IMR-90 (cell line): ENCODE measurements at regions not wholly inside any gene's neighbourhood (a gene's known extent, or its start where the extent isn't known, plus 50 kb on each side); places are given as distances from the start of the nearest gene placed in this dataset.

ENCODE experiments used
- MXI1 ChIP-seq: IDR thresholded peaks from 2 replicates; pipeline ENCODE4 v1.6.1; 2012; ENCODE audit warnings: low read depth, mild to moderate bottlenecking, low read length, moderate library complexity, borderline replicate concordance
- POLR2A ChIP-seq: IDR thresholded peaks from 2 replicates; pipeline ENCODE4 v1.6.1; 2012; ENCODE audit warnings: mild to moderate bottlenecking, low read depth, low read length
- RAD21 ChIP-seq: IDR thresholded peaks from 2 replicates; pipeline ENCODE4 v1.6.1; 2012; ENCODE audit warnings: low read length, improper control_type of control experiment
- TF ChIP-seq, protein P1 (sequence below): fragments of 150-350 bp; IDR thresholded peaks from 2 replicates; pipeline ENCODE4 v1.6.1; 2016; ENCODE audit warnings: low read depth, mild to moderate bottlenecking, low read length, moderate library complexity, borderline replicate concordance
- TF ChIP-seq, protein P2 (sequence below): fragments of 150-350 bp; IDR thresholded peaks from 2 replicates; pipeline ENCODE4 v1.6.1; 2017; ENCODE audit warnings: mild to moderate bottlenecking, antibody characterized with exemption, low read length, low read depth
- TF ChIP-seq, protein P3 (sequence below): conservative IDR thresholded peaks from 2 replicates; pipeline ENCODE4 v1.5.1; 2012; ENCODE audit warnings: mild to moderate bottlenecking, low read depth, low read length, improper control_type of control experiment

DNA sequence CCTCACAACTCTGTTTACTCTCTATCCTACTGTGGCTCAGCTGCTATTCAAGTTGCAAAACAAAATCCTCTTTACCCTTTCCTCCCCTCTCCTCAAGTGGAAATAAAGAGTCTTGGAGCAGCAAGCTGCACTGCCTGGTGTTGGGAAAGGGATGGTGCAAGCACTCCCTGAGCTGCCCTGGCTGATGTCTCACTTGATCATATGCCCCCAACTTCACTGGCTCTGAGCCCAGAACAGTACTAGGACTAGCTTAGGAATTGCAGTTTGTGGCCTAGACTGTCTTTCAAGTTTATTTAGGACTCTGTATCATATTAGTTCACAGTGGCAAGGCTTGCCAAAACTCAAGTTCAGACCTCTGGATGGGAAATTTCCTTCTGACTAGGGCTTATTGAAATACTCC is 1683.8 kb upstream of the SEL1L start:
- TF ChIP-seq, protein P1, sequence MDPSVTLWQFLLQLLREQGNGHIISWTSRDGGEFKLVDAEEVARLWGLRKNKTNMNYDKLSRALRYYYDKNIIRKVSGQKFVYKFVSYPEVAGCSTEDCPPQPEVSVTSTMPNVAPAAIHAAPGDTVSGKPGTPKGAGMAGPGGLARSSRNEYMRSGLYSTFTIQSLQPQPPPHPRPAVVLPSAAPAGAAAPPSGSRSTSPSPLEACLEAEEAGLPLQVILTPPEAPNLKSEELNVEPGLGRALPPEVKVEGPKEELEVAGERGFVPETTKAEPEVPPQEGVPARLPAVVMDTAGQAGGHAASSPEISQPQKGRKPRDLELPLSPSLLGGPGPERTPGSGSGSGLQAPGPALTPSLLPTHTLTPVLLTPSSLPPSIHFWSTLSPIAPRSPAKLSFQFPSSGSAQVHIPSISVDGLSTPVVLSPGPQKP: no peak
- TF ChIP-seq, protein P2, sequence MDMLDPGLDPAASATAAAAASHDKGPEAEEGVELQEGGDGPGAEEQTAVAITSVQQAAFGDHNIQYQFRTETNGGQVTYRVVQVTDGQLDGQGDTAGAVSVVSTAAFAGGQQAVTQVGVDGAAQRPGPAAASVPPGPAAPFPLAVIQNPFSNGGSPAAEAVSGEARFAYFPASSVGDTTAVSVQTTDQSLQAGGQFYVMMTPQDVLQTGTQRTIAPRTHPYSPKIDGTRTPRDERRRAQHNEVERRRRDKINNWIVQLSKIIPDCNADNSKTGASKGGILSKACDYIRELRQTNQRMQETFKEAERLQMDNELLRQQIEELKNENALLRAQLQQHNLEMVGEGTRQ: peak; percentile 47; the same call in 1 of the 2 replicates
- TF ChIP-seq, protein P3, sequence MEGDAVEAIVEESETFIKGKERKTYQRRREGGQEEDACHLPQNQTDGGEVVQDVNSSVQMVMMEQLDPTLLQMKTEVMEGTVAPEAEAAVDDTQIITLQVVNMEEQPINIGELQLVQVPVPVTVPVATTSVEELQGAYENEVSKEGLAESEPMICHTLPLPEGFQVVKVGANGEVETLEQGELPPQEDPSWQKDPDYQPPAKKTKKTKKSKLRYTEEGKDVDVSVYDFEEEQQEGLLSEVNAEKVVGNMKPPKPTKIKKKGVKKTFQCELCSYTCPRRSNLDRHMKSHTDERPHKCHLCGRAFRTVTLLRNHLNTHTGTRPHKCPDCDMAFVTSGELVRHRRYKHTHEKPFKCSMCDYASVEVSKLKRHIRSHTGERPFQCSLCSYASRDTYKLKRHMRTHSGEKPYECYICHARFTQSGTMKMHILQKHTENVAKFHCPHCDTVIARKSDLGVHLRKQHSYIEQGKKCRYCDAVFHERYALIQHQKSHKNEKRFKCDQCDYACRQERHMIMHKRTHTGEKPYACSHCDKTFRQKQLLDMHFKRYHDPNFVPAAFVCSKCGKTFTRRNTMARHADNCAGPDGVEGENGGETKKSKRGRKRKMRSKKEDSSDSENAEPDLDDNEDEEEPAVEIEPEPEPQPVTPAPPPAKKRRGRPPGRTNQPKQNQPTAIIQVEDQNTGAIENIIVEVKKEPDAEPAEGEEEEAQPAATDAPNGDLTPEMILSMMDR: peak; percentile 33; the same call in 1 of the 2 replicates
- no peak for TF ChIP-seq POLR2A
- no peak for TF ChIP-seq RAD21
- TF ChIP-seq MXI1: no peak
